ENCODE measurements at regions not wholly inside any gene's neighbourhood (a gene's known extent, or its start where the extent isn't known, plus 50 kb on each side); places are given as distances from the start of the nearest gene placed in this dataset.
"Not testable (repeated sequence)": the region's sequence is repeated elsewhere in the genome, so short reads cannot be mapped to it uniquely, and the experiment has no call there.

GRCh38 chr3:127074900-127075360 is 92.0 kb downstream of the PLXNA1 start (continued):
- TF ChIP-seq, protein P1, sequence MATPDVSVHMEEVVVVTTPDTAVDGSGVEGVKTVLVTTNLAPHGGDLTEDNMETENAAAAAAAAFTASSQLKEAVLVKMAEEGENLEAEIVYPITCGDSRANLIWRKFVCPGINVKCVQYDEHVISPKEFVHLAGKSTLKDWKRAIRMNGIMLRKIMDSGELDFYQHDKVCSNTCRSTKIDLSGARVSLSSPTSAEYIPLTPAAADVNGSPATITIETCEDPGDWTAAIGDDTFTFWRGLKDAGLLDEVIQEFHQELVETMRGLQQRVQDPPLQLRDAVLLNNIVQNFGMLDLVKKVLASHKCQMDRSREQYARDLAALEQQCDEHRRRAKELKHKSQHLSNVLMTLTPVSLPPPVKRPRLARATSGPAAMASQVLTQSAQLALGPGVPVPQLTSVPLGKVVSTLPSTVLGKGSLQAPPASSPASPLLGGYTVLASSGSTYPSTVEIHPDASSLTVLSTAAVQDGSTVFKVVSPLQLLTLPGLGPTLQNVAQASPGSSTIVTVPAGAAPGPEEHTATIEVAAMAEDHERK (CRISPR knock-in tag; IDR thresholded peaks at IDR 0.05; ENCODE audit: low read depth): no peak
- TF ChIP-seq PREB (CRISPR knock-in tag; IDR thresholded peaks at IDR 0.05) (no peak), POLR2A (IDR thresholded peaks at IDR 0.05; ENCODE audit: insufficient read depth in 1 of 2, low read depth in 2 of 2, low read length in 2 of 2) (no peak), ZFP36L1 (CRISPR knock-in tag; IDR thresholded peaks at IDR 0.05) (no peak)

- H2AFZ ChIP-seq (ENCODE audit: low read length); FAIRE-seq; H3K27ac ChIP-seq (ENCODE audit: extremely low read length, insufficient read depth, low read length); ATAC-seq; H3K4me1 ChIP-seq (ENCODE audit: insufficient read depth, low read length); H3K36me3 ChIP-seq (replicated peaks in 1 of 2; ENCODE audit: control insufficient read depth in 1 of 2, insufficient read depth in 2 of 2, low read length in 2 of 2); H4K20me1 ChIP-seq (ENCODE audit: insufficient read depth, low read length); CTCF ChIA-PET (ENCODE audit: low intra/inter-chr PET ratio, low total read pairs); H3K4me2 ChIP-seq (ENCODE audit: low read depth, low read length); BruUV-seq (replicated peaks); POLR2A ChIA-PET; H3K79me2 ChIP-seq (ENCODE audit: insufficient read depth, low read length); H3K9me3 ChIP-seq (ENCODE audit: low read length); in situ Hi-C loops (cut with HindIII; ENCODE audit: extremely low pct_ligation_motif_present, low pct_unique_long_range_greater_than_20kb); DNase-seq (ENCODE audit: low spot score); H3K9ac ChIP-seq (ENCODE audit: insufficient read depth, low read depth, low read length); H3K4me3 ChIP-seq (replicated peaks in 1 of 3; ENCODE audit: insufficient read depth in 1 of 3, low read depth in 2 of 3, low read length in 3 of 3); intact Hi-C loops (cut with micrococcal nuclease; ENCODE audit: unreplicated experiment): not testable (repeated sequence)
- peaks cover 8 to 56% of the 10 kb centered on the region in 2 experiments for H3K27me3 ChIP-seq (ENCODE audit: control insufficient read depth in 1 of 2, insufficient read depth in 2 of 2, low read length in 2 of 2)
- WGBS (ENCODE audit: low lambda C conversion rate): 78% methylated on average over 14 of the region's 34 CpGs
Observed at GRCh38 chr3:127076166-127076992, 93.5 kb downstream of the PLXNA1 start.
